Activated B cell treated with CpG ODN at 0.5 μM for 24 hours (primary cell): ENCODE measurements at regions not wholly inside any gene's neighbourhood (a gene's known extent, or its start where the extent isn't known, plus 50 kb on each side); places are given as distances from the start of the nearest gene placed in this dataset.
"Not testable (repeated sequence)": the region's sequence is repeated elsewhere in the genome, so short reads cannot be mapped to it uniquely, and the experiment has no call there.

Experiments
- ATAC-seq: fragments of 200-7000 bp; cut with Tn5 transposase; one replicate; pipeline ENCODE4 v1.10.0; 2021; ENCODE audit warnings: low read depth, mild to moderate bottlenecking, moderate library complexity
- CTCF ChIA-PET: fragments of 350-600 bp; sonication (Branson Sonifier 250); formaldehyde crosslinking; loops from one replicate; lab custom pipeline; 2021; ENCODE audit warnings: antibody characterized with exemption; lab: Charles Lee
- POLR2A ChIA-PET: fragments of 350-600 bp; sonication (Branson Sonifier 250); formaldehyde crosslinking; loops from one replicate; lab custom pipeline; 2021; ENCODE audit warnings: antibody characterized with exemption; lab: Charles Lee
- DNase-seq: peaks from one replicate; pipeline ENCODE4 v3.0.0; 2022
- H3K27ac Mint-ChIP-seq: one replicate; pipeline ENCODE4 v1.8.0; 2020; ENCODE audit warnings: mixed read lengths
- H3K27me3 Mint-ChIP-seq: one replicate; pipeline ENCODE4 v1.8.0; 2021; ENCODE audit warnings: mixed read lengths
- H3K36me3 Mint-ChIP-seq: one replicate; pipeline ENCODE4 v1.8.0; 2021; ENCODE audit warnings: low read depth, mixed read lengths
- H3K4me1 Mint-ChIP-seq: one replicate; pipeline ENCODE4 v1.8.0; 2021; ENCODE audit warnings: mixed read lengths
- H3K4me3 Mint-ChIP-seq: one replicate; pipeline ENCODE4 v1.8.0; 2020; ENCODE audit warnings: mild to moderate bottlenecking, mixed read lengths
- H3K9me3 Mint-ChIP-seq: one replicate; pipeline ENCODE4 v1.8.0; 2020; ENCODE audit warnings: mixed read lengths
- intact Hi-C: fragments of 100-400 bp; cut with micrococcal nuclease; formaldehyde crosslinking; loops from one replicate; pipeline ENCODE4 v1.15.1; 2024
- TF ChIP-seq, protein P1 (sequence below): fragments of 200-600 bp; IDR thresholded peaks from one replicate; pipeline ENCODE4 v1.8.0; 2022; ENCODE audit warnings: antibody characterized with exemption, mild to moderate bottlenecking

DNA sequence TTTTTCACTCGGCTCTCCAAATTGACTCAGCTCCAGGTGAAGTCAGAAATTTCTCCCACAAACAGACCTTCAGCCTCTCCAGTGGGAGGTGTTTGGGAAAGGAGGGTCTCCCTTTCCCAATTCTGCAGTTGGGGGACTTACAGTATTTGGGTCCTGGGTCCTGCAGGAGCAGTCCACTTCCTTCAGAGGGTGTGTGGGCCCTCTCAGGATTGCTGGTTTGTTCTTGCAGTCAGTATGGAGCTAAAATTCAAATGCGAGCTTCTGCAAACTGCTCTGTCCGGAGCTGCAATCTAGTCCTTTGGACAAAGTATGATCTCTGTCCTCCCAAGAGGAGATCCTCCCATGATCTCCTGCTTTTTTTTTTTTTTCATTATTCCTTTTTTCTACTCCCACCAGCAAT lies 87.9 kb upstream of the MSTN start:
- ChIA-PET POLR2A (no interaction called here), CTCF (no interaction called here)
- Mint-ChIP-seq H3K36me3 (no peaks in the 10 kb centered on the region), H3K4me3 (no peak overlapping the region), H3K27ac (no peak overlapping the region), H3K4me1 (no peaks in the 10 kb centered on the region), H3K9me3 (peaks cover 15% of the 10 kb centered on the region), H3K27me3 (no peaks in the 10 kb centered on the region)
- ATAC-seq (no peak), DNase-seq (no peak)
- intact Hi-C loops = no loop called here
- TF ChIP-seq, protein P1, sequence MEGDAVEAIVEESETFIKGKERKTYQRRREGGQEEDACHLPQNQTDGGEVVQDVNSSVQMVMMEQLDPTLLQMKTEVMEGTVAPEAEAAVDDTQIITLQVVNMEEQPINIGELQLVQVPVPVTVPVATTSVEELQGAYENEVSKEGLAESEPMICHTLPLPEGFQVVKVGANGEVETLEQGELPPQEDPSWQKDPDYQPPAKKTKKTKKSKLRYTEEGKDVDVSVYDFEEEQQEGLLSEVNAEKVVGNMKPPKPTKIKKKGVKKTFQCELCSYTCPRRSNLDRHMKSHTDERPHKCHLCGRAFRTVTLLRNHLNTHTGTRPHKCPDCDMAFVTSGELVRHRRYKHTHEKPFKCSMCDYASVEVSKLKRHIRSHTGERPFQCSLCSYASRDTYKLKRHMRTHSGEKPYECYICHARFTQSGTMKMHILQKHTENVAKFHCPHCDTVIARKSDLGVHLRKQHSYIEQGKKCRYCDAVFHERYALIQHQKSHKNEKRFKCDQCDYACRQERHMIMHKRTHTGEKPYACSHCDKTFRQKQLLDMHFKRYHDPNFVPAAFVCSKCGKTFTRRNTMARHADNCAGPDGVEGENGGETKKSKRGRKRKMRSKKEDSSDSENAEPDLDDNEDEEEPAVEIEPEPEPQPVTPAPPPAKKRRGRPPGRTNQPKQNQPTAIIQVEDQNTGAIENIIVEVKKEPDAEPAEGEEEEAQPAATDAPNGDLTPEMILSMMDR = no peak

DNA sequence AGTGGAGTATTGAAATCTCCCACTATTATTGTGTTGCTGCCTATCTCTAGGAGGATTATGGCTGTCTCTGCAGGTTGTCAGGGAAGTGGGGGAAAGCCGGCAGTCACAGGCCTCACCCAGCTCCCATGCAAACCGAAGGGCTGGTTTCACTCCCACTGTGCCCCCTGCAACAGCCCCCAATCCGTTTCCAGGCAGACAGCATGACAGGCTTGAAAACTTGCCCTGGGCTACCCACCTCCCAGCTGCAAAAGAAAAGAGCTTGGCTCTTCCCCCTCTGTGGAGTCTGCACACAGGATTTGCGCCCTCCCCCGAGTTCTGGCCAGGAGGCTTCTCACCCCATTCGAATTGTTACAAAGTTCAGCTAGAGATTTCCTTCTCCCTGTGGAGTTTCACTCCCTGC lies 87.4 kb upstream of the MSTN start:
- ATAC-seq = no peak
- no peak for DNase-seq
- Mint-ChIP-seq H3K9me3 (peaks cover 15% of the 10 kb centered on the region), H3K27me3 (no peaks in the 10 kb centered on the region), H3K27ac (no peak overlapping the region), H3K4me1 (no peaks in the 10 kb centered on the region), H3K36me3 (no peaks in the 10 kb centered on the region), H3K4me3 (no peak overlapping the region)
- CTCF ChIA-PET = no interaction called here
- intact Hi-C loops = no loop called here
- POLR2A ChIA-PET = no interaction called here
- TF ChIP-seq, protein P1 = no peak

DNA sequence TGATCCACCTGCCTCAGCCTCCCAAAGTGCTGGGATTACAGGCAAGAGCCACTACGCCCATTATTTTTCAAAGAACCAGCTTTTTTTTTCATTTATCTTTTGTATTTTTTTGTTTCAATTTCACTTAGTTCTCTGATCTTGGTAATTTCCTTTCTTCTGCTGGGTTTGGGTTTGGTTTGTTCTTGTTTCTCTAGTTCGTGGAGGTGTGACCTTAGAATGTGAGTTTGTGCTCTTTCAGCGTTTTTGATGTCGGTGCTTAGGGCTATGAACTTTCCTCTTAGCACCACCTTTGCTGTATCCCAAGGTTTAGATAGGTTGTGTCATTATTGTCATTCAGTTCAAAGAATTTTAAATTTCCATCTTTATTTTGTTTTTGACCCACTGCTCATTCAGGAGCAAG lies 86.7 kb upstream of the MSTN start:
- H3K4me1 Mint-ChIP-seq = no peaks in the 10 kb centered on the region
- no peaks in the 10 kb centered on the region for H3K27me3 Mint-ChIP-seq
- intact Hi-C loops = no loop called here
- no peak overlapping the region for H3K27ac Mint-ChIP-seq
- H3K9me3 Mint-ChIP-seq = peaks cover 15% of the 10 kb centered on the region
- ATAC-seq (no peak), DNase-seq (no peak)
- no peaks in the 10 kb centered on the region for H3K36me3 Mint-ChIP-seq
- POLR2A ChIA-PET = no interaction called here
- no peak overlapping the region for H3K4me3 Mint-ChIP-seq
- TF ChIP-seq, protein P1 = no peak
- CTCF ChIA-PET = no interaction called here

DNA sequence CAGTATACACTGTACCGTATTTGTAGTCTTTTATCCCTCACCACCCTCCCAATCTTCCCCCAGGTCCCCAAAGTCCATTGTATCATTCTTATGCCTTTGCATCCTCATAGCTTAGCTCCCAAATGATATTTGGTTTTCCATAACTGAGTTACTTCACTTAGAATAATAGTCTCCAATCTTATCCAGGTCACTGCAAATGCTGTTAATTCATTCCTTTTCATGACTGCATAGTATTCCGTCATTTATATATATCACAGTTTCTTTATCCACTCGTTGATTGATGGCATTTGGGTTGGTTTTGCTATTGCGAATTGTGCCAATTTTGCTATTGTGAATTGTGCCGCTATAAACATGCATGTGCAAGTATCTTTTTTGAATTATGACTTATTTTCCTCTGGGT lies 83.6 kb upstream of the MSTN start:
- peaks cover 23% of the 10 kb centered on the region for H3K9me3 Mint-ChIP-seq
- H3K4me1 Mint-ChIP-seq, ATAC-seq, POLR2A ChIA-PET, CTCF ChIA-PET, H3K36me3 Mint-ChIP-seq, H3K4me3 Mint-ChIP-seq, intact Hi-C loops, H3K27ac Mint-ChIP-seq, DNase-seq, H3K27me3 Mint-ChIP-seq: not testable (repeated sequence)

DNA sequence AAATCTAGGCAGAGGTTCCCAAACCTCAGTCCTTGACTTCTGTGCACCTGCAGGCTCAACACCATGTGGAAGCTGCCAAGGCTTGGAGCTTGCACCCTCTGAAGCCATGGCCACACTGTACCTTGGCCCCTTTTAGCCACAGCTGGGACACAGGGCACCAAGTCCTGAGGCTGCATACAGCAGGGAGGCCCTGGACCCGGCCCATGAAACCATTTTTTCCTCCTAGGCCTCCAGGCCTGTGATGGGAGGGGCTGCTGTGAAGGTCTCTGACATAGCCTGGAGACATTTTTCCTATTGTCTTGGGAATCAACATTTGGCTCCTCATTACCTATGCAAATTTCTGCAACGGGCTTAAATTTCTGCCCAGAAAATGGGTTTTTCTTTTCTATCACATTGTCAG lies 77.9 kb upstream of the MSTN start:
- H3K36me3 Mint-ChIP-seq, DNase-seq, H3K27ac Mint-ChIP-seq, H3K4me3 Mint-ChIP-seq, ATAC-seq, H3K4me1 Mint-ChIP-seq, H3K27me3 Mint-ChIP-seq, intact Hi-C loops, POLR2A ChIA-PET, CTCF ChIA-PET: not testable (repeated sequence)
- peaks cover 40% of the 10 kb centered on the region for H3K9me3 Mint-ChIP-seq

DNA sequence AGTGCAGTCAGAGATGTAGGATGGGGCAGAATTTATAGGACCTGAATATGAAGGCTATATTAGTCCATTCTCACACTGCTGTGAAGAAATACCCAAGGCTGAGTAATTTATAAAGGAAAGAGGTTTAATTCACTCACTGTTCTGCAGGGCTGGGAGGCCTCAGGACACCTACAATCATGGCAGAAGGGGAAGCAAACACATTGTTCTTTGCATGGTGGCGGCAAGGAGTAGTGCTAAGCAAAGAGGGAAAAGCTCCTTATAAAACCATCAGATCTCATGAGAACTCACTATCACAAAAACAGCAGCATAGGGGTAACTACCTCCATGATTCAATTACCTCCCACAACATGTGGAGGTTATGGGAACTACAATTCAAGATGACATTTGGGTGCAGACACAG lies 76.8 kb upstream of the MSTN start:
- Mint-ChIP-seq H3K36me3 (peaks cover 5% of the 10 kb centered on the region), H3K9me3 (peaks cover 42% of the 10 kb centered on the region), H3K27me3 (no peaks in the 10 kb centered on the region), H3K27ac (no peak overlapping the region), H3K4me3 (no peak overlapping the region), H3K4me1 (no peaks in the 10 kb centered on the region)
- CTCF ChIA-PET = interaction anchor here (1.3 kb wide), 1 partner anchor 9 kb away, joined by 4 read pairs; no protein-coding TSS in a partner anchor
- DNase-seq (no peak), ATAC-seq (no peak)
- TF ChIP-seq, protein P1 = no peak
- intact Hi-C loops = no loop called here
- POLR2A ChIA-PET = no interaction called here
